22Rv1 (cell line): ENCODE measurements at regions not wholly inside any gene's neighbourhood (a gene's known extent, or its start where the extent isn't known, plus 50 kb on each side); places are given as distances from the start of the nearest gene placed in this dataset.

Experiments used
- CTCF ChIP-seq: fragments of 450-650 bp; IDR thresholded peaks from 2 replicates; pipeline ENCODE4 v1.5.1; 2017; ENCODE audit warnings: mild to moderate bottlenecking
- ZFX ChIP-seq: fragments of 450-650 bp; IDR thresholded peaks from 2 replicates; pipeline ENCODE4 v1.6.1; 2017; ENCODE audit warnings: antibody characterized with exemption, borderline replicate concordance

DNA sequence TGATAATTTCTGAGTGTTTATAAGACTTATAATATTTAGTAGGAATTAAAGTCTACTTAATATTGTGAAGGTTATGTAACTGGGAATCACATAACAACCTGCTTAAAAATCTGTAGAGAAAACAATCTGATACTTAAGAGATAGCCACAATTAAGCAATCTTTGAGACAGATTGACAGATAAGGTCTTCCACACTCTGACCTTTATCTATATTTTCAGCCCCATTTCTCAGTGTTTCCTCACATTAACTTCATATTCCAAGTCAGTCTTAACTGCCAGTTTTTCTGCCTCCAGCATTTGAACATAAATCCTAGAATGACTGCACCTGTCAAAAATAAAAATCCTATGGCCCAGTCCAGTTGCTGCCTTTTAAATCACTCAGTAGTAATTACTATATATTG, 423.2 kb downstream of the PYDC2 start:
- no peak for TF ChIP-seq CTCF
- no peak for TF ChIP-seq ZFX
